ENCODE measurements at regions not wholly inside any gene's neighbourhood (a gene's known extent, or its start where the extent isn't known, plus 50 kb on each side); places are given as distances from the start of the nearest gene placed in this dataset.

DNA sequence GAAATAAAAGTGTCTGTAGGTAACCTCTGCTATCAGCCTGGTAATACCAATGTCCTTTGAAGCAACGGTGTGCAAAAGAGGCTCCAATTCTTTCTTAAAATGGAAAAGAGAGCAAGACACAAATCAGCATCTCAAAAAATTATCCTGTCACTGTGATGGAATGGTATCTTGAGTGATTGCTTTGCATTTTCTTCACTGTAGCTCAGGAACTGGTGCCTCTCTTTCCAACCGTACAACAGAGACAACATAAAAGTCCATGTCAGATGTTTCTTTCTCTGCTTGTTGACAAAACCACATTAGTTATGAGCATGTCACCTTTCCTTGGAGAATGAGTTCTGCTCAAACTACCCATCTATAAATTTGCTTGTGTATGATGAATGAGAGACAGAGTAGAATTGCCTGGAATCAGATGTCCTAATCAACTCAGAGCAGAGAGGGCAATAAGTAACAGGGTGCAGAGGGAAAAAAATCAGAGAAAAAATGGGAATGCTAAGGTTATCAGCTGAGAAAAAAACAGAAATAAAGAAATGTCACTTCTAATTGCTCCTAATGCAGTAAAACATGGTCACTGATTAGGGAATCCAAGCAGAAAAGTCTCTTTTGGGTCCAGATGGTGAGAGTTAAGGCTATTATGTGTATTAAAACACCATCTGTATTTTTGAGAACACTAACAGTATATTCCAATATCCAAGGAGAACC lies 465.0 kb upstream of the ATP2B1 start:
- Mint-ChIP-seq H3K4me1 (no peaks in the 10 kb centered on the region), H3K9me3 (peaks cover 0 to 3% (median 0%) of the 10 kb centered on the region in 7 donors), H3K36me3 (no peaks in the 10 kb centered on the region)

DNA sequence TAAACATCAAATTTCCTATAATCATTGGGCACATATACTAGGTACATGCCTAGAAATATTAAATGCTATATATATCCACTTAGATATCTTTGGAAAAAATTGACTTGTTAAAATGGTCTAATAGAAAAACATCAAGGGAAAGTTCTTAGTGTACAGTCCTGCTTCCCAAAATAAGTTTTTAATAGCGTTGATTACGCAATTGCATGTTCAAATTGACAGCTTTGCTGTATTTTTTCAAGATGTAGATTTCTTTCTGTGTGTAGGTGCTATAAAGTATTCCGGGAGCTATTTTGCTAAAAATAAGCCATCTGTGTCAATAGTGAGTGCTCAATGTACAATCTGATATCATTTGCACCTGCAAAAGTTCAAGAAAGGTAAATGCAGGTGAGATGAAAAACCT lies 463.9 kb upstream of the ATP2B1 start:
- Mint-ChIP-seq H3K27ac (no peak overlapping the region), H3K9me3 (peaks cover 0 to 1% (median 0%) of the 10 kb centered on the region in 7 donors), H3K4me3 (no peak overlapping the region), H3K27me3 (peaks cover 6% of the 10 kb centered on the region), H3K4me1 (no peaks in the 10 kb centered on the region), H3K36me3 (no peaks in the 10 kb centered on the region)
- ATAC-seq (ENCODE audit: low read depth in 2 of 2): no peak
- Histone ChIP-seq H3K36me3 (ENCODE audit: control insufficient read depth, insufficient read depth, low read length) (no peaks in the 10 kb centered on the region), H3K4me3 (ENCODE audit: low read depth, low read length) (no peak overlapping the region), H3K4me1 (ENCODE audit: control insufficient read depth, insufficient read depth, low read length, poor library complexity, severe bottlenecking) (no peaks in the 10 kb centered on the region), H3K27ac (ENCODE audit: insufficient read depth, low read length, poor library complexity, severe bottlenecking) (no peak overlapping the region), H3K9me3 (ENCODE audit: control insufficient read depth in 2 of 2, low read length in 2 of 2) (no peaks in the 10 kb centered on the region), H3K27me3 (ENCODE audit: control insufficient read depth, insufficient read depth, low read length) (no peaks in the 10 kb centered on the region)
- no peak for DNase-seq

More for the DNA sequence above, 465.0 kb upstream of the ATP2B1 start:
- ATAC-seq (ENCODE audit: low read depth in 2 of 2) (no peak), DNase-seq (no peak)
- H3K36me3 ChIP-seq (ENCODE audit: control insufficient read depth, insufficient read depth, low read length): no peaks in the 10 kb centered on the region
- no peak overlapping the region for H3K4me3 ChIP-seq (ENCODE audit: low read depth, low read length)
- H3K4me1 ChIP-seq (ENCODE audit: control insufficient read depth, insufficient read depth, low read length, poor library complexity, severe bottlenecking): no peaks in the 10 kb centered on the region
- Mint-ChIP-seq H3K27ac (no peak overlapping the region), H3K4me3 (no peak overlapping the region), H3K27me3 (peaks cover 10% of the 10 kb centered on the region)
- no peaks in the 10 kb centered on the region for H3K27me3 ChIP-seq (ENCODE audit: control insufficient read depth, insufficient read depth, low read length)
- H3K27ac ChIP-seq (ENCODE audit: insufficient read depth, low read length, poor library complexity, severe bottlenecking): no peak overlapping the region
- H3K9me3 ChIP-seq (ENCODE audit: control insufficient read depth in 2 of 2, low read length in 2 of 2): no peaks in the 10 kb centered on the region

DNA sequence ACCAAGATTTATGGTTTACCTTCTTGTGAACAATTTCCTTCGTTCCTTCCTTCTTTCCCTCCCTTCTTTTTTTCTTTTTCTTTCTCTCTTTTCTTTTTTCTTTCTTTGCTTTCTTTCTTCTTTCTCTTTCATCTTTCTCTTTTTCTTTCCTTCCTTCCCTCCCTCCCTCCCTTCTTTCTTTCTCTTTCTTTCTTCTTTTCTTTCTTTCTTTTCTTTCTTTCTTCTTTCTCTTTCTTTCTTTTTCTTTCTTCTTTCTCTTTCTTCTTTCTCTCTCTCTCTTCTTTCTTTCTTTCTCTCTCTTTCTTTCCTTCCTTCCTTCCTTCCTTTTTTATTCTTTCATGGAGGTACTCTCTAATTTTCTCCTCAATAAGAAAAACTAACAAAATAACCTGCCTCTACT lies 462.1 kb upstream of the ATP2B1 start:
- H3K9me3 ChIP-seq (ENCODE audit: control insufficient read depth in 2 of 2, low read length in 2 of 2): no peaks in the 10 kb centered on the region
- H3K4me1 ChIP-seq (ENCODE audit: control insufficient read depth, insufficient read depth, low read length, poor library complexity, severe bottlenecking): no peaks in the 10 kb centered on the region
- DNase-seq (no peak), ATAC-seq (ENCODE audit: low read depth in 2 of 2) (no peak)
- no peaks in the 10 kb centered on the region for H3K36me3 Mint-ChIP-seq
- H3K27ac Mint-ChIP-seq: no peak overlapping the region
- no peak overlapping the region for H3K4me3 ChIP-seq (ENCODE audit: low read depth, low read length)
- H3K27ac ChIP-seq (ENCODE audit: insufficient read depth, low read length, poor library complexity, severe bottlenecking): no peak overlapping the region
- no peaks in the 10 kb centered on the region for H3K4me1 Mint-ChIP-seq
- peaks cover 0 to 1% (median 0%) of the 10 kb centered on the region in 7 donors for H3K9me3 Mint-ChIP-seq
- peaks cover 5% of the 10 kb centered on the region for H3K27me3 Mint-ChIP-seq
- no peaks in the 10 kb centered on the region for H3K36me3 ChIP-seq (ENCODE audit: control insufficient read depth, insufficient read depth, low read length)
- H3K27me3 ChIP-seq (ENCODE audit: control insufficient read depth, insufficient read depth, low read length): no peaks in the 10 kb centered on the region
- no peak overlapping the region for H3K4me3 Mint-ChIP-seq

DNA sequence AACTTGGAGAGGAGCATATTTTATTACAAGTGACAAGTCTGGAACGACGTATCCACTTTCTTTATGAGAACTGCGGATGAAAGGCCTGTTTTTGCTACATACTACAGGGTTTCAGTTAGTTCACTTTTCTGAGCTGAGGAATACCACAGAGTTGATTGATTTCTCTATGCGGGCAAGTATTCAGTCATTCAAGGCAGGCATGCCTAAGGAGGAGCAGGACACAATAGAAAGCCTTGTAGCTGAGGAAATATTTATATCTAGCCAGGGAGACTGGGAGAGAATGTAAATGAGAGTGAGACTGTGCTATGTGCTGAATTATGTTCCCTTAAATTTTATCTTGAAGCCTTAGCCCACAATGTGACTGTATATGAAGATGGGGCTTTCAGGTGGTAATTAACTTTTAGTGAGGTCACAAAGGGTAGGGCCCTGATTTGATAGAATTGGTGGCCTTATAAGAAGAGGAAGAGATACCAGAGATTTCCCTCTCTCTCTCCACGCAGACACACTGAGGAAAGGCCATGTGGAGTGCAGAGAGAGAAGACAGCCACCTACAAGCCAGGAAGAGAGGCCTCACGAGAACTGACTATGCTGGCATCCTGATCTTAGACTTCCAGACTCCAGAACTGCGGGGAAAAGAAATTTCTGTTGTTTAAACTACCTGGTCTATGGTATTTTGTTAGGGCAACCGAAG lies 459.0 kb upstream of the ATP2B1 start:
- H3K4me1 ChIP-seq (ENCODE audit: control insufficient read depth, insufficient read depth, low read length, poor library complexity, severe bottlenecking): no peaks in the 10 kb centered on the region
- H3K9me3 Mint-ChIP-seq: peaks cover 0 to 1% (median 0%) of the 10 kb centered on the region in 7 donors
- H3K27me3 ChIP-seq (ENCODE audit: control insufficient read depth, insufficient read depth, low read length): no peaks in the 10 kb centered on the region
- no peaks in the 10 kb centered on the region for H3K36me3 Mint-ChIP-seq
- H3K27ac Mint-ChIP-seq: no peak overlapping the region
- no peaks in the 10 kb centered on the region for H3K9me3 ChIP-seq (ENCODE audit: control insufficient read depth in 2 of 2, low read length in 2 of 2)
- H3K27me3 Mint-ChIP-seq: no peaks in the 10 kb centered on the region
- H3K4me3 ChIP-seq (ENCODE audit: low read depth, low read length): no peak overlapping the region
- H3K27ac ChIP-seq (ENCODE audit: insufficient read depth, low read length, poor library complexity, severe bottlenecking): no peak overlapping the region
- no peak for DNase-seq
- ATAC-seq (ENCODE audit: low read depth in 2 of 2): no peak
- H3K4me1 Mint-ChIP-seq: no peaks in the 10 kb centered on the region
- no peaks in the 10 kb centered on the region for H3K36me3 ChIP-seq (ENCODE audit: control insufficient read depth, insufficient read depth, low read length)
- H3K4me3 Mint-ChIP-seq: no peak overlapping the region

DNA sequence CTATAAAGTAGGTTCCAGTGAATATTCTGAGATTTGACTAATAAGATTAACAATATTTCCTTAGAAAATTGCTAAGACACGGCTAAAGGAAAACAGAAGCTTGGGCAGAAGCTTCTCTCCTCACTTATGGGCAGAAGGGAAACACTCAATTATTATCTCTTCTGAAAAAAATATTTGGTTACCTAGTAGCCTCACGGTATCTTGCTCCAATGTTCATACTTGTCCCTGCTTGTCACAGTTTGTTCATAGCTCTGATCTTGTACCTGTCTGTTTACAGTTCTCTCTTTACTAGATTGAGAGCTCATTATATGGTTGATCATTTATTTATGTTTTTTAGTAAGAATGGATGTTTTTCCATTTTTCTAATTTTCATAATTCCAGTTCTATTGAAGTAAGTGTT lies 458.0 kb upstream of the ATP2B1 start:
- Mint-ChIP-seq H3K27ac (no peak overlapping the region), H3K9me3 (peaks cover 0 to 1% (median 0%) of the 10 kb centered on the region in 7 donors), H3K27me3 (no peaks in the 10 kb centered on the region), H3K4me1 (no peaks in the 10 kb centered on the region), H3K36me3 (no peaks in the 10 kb centered on the region), H3K4me3 (no peak overlapping the region)
- Histone ChIP-seq H3K9me3 (ENCODE audit: control insufficient read depth in 2 of 2, low read length in 2 of 2) (no peaks in the 10 kb centered on the region), H3K27ac (ENCODE audit: insufficient read depth, low read length, poor library complexity, severe bottlenecking) (no peak overlapping the region), H3K36me3 (ENCODE audit: control insufficient read depth, insufficient read depth, low read length) (no peaks in the 10 kb centered on the region), H3K4me1 (ENCODE audit: control insufficient read depth, insufficient read depth, low read length, poor library complexity, severe bottlenecking) (no peaks in the 10 kb centered on the region), H3K4me3 (ENCODE audit: low read depth, low read length) (no peak overlapping the region), H3K27me3 (ENCODE audit: control insufficient read depth, insufficient read depth, low read length) (no peaks in the 10 kb centered on the region)
- no peak for ATAC-seq (ENCODE audit: low read depth in 2 of 2)
- DNase-seq: no peak

DNA sequence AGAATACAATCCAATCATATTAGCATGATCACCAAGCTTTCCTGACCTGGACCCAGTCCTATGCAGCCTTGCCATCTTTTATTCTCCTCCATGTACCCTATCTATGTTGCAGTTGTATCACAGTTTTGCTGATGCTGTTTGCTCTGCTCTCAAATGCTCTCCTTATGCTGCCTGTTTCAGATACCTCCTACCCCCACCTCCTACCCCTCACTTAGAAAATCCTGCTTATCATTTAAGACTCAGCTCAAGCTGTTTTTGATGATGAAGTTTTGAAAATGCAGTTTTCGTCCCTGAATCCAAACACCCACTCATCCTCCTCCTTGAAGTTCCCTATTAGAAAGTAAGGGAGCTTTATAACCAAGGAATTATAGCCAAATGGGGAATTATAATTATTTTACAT lies 457.4 kb upstream of the ATP2B1 start:
- peaks cover 0 to 1% (median 0%) of the 10 kb centered on the region in 7 donors for H3K9me3 Mint-ChIP-seq
- H3K4me3 Mint-ChIP-seq: no peak overlapping the region
- Histone ChIP-seq H3K27me3 (ENCODE audit: control insufficient read depth, insufficient read depth, low read length) (no peaks in the 10 kb centered on the region), H3K4me3 (ENCODE audit: low read depth, low read length) (no peak overlapping the region), H3K4me1 (ENCODE audit: control insufficient read depth, insufficient read depth, low read length, poor library complexity, severe bottlenecking) (no peaks in the 10 kb centered on the region), H3K36me3 (ENCODE audit: control insufficient read depth, insufficient read depth, low read length) (no peaks in the 10 kb centered on the region), H3K27ac (ENCODE audit: insufficient read depth, low read length, poor library complexity, severe bottlenecking) (no peak overlapping the region), H3K9me3 (ENCODE audit: control insufficient read depth in 2 of 2, low read length in 2 of 2) (no peaks in the 10 kb centered on the region)
- H3K27ac Mint-ChIP-seq: no peak overlapping the region
- no peak for DNase-seq
- no peaks in the 10 kb centered on the region for H3K4me1 Mint-ChIP-seq
- H3K27me3 Mint-ChIP-seq: no peaks in the 10 kb centered on the region
- no peak for ATAC-seq (ENCODE audit: low read depth in 2 of 2)
- H3K36me3 Mint-ChIP-seq: no peaks in the 10 kb centered on the region

DNA sequence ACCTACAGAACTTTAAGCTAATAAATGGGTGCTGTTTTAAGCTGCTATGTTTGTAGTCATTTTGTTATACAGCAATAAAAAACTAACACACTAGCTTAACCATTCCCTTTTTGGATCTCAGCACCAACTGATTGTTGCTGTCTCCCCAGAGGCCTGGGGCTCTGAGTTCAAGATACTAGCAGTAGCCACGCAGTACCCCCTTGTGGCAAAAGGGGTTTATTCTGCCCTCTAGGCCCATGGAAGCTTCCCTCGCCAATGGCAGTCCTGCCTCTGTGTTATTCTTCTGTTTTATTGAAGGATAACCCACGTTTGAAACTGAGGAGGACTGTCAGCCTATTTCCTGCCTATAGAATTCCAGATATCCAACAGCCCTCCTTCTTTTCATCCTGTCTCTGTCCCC lies 455.3 kb upstream of the ATP2B1 start:
- Histone ChIP-seq H3K27me3 (ENCODE audit: control insufficient read depth, insufficient read depth, low read length) (peaks cover 2% of the 10 kb centered on the region), H3K27ac (ENCODE audit: insufficient read depth, low read length, poor library complexity, severe bottlenecking) (no peak overlapping the region), H3K4me1 (ENCODE audit: control insufficient read depth, insufficient read depth, low read length, poor library complexity, severe bottlenecking) (no peaks in the 10 kb centered on the region), H3K9me3 (ENCODE audit: control insufficient read depth in 2 of 2, low read length in 2 of 2) (no peaks in the 10 kb centered on the region), H3K36me3 (ENCODE audit: control insufficient read depth, insufficient read depth, low read length) (no peaks in the 10 kb centered on the region), H3K4me3 (ENCODE audit: low read depth, low read length) (no peak overlapping the region)
- peaks cover 5% of the 10 kb centered on the region for H3K27me3 Mint-ChIP-seq
- no peaks in the 10 kb centered on the region for H3K9me3 Mint-ChIP-seq
- DNase-seq (no peak), ATAC-seq (ENCODE audit: low read depth in 2 of 2) (no peak)
- no peaks in the 10 kb centered on the region for H3K36me3 Mint-ChIP-seq
- no peaks in the 10 kb centered on the region for H3K4me1 Mint-ChIP-seq
- no peak overlapping the region for H3K27ac Mint-ChIP-seq
- no peak overlapping the region for H3K4me3 Mint-ChIP-seq

DNA sequence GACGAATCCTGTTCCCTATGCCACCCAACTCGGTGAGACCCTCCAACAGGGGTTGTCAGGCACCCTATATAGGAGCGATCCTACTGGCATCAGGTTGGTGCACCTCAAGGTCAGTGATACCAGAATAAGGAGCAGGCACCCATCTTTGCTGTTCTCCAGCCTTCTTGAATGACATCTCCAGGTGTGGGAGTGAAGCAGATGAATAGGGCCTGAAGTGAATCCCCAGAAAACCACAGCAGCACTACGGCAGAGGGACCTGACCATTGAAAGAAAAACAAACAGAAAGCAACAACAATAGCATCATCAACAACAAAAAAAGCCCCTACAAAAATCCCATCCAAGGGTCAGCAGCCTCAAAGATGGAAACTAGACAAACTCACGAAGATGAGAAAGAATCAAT lies 445.2 kb upstream of the ATP2B1 start:
- no peak overlapping the region for H3K27ac ChIP-seq (ENCODE audit: insufficient read depth, low read length, poor library complexity, severe bottlenecking)
- no peak overlapping the region for H3K4me3 ChIP-seq (ENCODE audit: low read depth, low read length)
- peaks cover 2% of the 10 kb centered on the region for H3K27me3 ChIP-seq (ENCODE audit: control insufficient read depth, insufficient read depth, low read length)
- DNase-seq: no peak
- H3K4me3 Mint-ChIP-seq: no peak overlapping the region
- no peaks in the 10 kb centered on the region for H3K4me1 ChIP-seq (ENCODE audit: control insufficient read depth, insufficient read depth, low read length, poor library complexity, severe bottlenecking)
- H3K36me3 Mint-ChIP-seq: no peaks in the 10 kb centered on the region
- H3K9me3 ChIP-seq (ENCODE audit: control insufficient read depth in 2 of 2, low read length in 2 of 2): no peaks in the 10 kb centered on the region
- H3K4me1 Mint-ChIP-seq: peaks cover 0 to 2% (median 0%) of the 10 kb centered on the region in 4 donors
- H3K36me3 ChIP-seq (ENCODE audit: control insufficient read depth, insufficient read depth, low read length): no peaks in the 10 kb centered on the region
- H3K27ac Mint-ChIP-seq: no peak overlapping the region
- H3K27me3 Mint-ChIP-seq: no peaks in the 10 kb centered on the region
- ATAC-seq (ENCODE audit: low read depth in 2 of 2): no peak
- peaks cover 0 to 1% (median 0%) of the 10 kb centered on the region in 7 donors for H3K9me3 Mint-ChIP-seq

Data from CD4-positive, CD25-positive, alpha-beta regulatory T cell (primary cell).